ENCODE measurements at regions not wholly inside any gene's neighbourhood (a gene's known extent, or its start where the extent isn't known, plus 50 kb on each side); places are given as distances from the start of the nearest gene placed in this dataset.

GRCh38 chr1:239956263-239956662 lies 135.4 kb upstream of the FMN2 start:
- Histone ChIP-seq H3K36me3 (replicated peaks in 1 of 2) (no peaks in the 10 kb centered on the region), H3K27me3 (peaks cover 3% of the 10 kb centered on the region), H3K9me3 (replicated peaks in 1 of 3) (no peaks in the 10 kb centered on the region), H3K4me3 (no peak overlapping the region), H3K27ac (no peak overlapping the region), H3K4me1 (replicated peaks in 1 of 2) (no peaks in the 10 kb centered on the region)
- TF ChIP-seq POLR2A (IDR thresholded peaks at IDR 0.05) (no peak), CTCF (IDR thresholded peaks at IDR 0.05) (no peak)
- DNase-seq = no peak
- WGBS, 4 donors = 41 to 54% (median 47%) methylated on average over 5 to 6 of the region's 6 CpGs
- intact Hi-C loops (cut with DNase I) = no loop called here

- no peaks in the 10 kb centered on the region for H3K4me1 ChIP-seq (replicated peaks in 1 of 2)
- intact Hi-C loops (cut with DNase I) = no loop called here
- no peak for DNase-seq
- no peak overlapping the region for H3K27ac ChIP-seq
- TF ChIP-seq POLR2A (IDR thresholded peaks at IDR 0.05) = no peak
- TF ChIP-seq CTCF (IDR thresholded peaks at IDR 0.05) = no peak
- H3K36me3 ChIP-seq (replicated peaks in 1 of 2) = no peaks in the 10 kb centered on the region
- peaks cover 3% of the 10 kb centered on the region for H3K27me3 ChIP-seq
- no peak overlapping the region for H3K4me3 ChIP-seq
- H3K9me3 ChIP-seq (replicated peaks in 1 of 3) = no peaks in the 10 kb centered on the region
- 40 to 58% (median 53%) methylated on average over 4 of the region's 4 CpGs for WGBS, 4 donors
Measured at GRCh38 chr1:239958063-239958462, 133.6 kb upstream of the FMN2 start.

DNA sequence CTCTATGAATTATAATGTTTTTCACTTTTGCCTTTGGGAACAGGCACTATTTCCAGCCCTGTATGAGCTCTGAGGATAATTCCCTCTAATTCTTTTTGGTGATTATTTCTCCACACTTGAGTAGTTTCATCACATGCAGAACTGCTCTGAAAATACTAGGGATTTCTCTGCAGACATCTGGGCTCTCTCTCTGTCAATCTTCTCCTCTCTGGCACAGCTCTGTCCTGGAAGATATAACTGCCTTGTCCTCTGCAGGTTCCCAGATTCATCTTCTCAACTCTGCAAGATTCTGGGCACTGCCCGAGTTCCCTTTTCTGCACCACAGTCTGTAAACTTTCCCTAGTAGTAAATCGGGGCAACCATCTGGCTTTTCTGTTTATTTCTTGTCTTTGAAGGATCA lies 131.3 kb upstream of the FMN2 start:
- Histone ChIP-seq H3K4me3 (no peak overlapping the region), H3K9me3 (replicated peaks in 1 of 3) (no peaks in the 10 kb centered on the region), H3K36me3 (replicated peaks in 1 of 2) (no peaks in the 10 kb centered on the region), H3K4me1 (replicated peaks in 1 of 2) (no peaks in the 10 kb centered on the region), H3K27ac (no peak overlapping the region), H3K27me3 (peaks cover 1% of the 10 kb centered on the region)
- no peak for TF ChIP-seq CTCF (IDR thresholded peaks at IDR 0.05)
- TF ChIP-seq POLR2A (IDR thresholded peaks at IDR 0.05) = no peak
- intact Hi-C loops (cut with DNase I) = no loop called here
- DNase-seq = no peak
- 44 to 70% (median 53%) methylated on average over 2 of the region's 2 CpGs for WGBS, 4 donors

DNA sequence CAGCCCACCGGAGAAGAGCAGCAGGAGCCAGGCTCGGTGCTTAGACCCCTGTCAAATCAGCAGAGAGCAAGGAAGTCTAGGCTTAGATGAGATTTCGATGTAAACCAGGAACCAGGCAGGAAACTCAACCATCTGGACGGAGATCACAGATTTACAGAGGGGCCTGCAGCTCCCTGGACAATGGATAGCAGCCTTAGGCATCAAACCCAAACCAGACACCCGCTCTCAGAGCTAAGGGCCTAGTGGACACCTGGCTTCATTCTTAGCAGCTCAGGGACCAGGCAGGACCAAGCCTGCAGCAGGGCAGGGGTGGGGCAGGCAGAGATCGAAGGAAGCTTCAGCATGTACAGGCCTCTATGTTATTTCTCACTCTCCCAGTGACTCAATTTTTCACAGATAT lies 127.8 kb upstream of the FMN2 start:
- DNase-seq = no peak
- WGBS, 4 donors = 32 to 68% (median 63%) methylated on average over 3 to 6 of the region's 6 CpGs
- no peak overlapping the region for H3K4me3 ChIP-seq
- H3K27me3 ChIP-seq = no peaks in the 10 kb centered on the region
- TF ChIP-seq CTCF (IDR thresholded peaks at IDR 0.05) (no peak), POLR2A (IDR thresholded peaks at IDR 0.05) (no peak)
- intact Hi-C loops (cut with DNase I) = no loop called here
- H3K36me3 ChIP-seq (replicated peaks in 1 of 2) = no peaks in the 10 kb centered on the region
- H3K4me1 ChIP-seq (replicated peaks in 1 of 2) = no peaks in the 10 kb centered on the region
- no peaks in the 10 kb centered on the region for H3K9me3 ChIP-seq (replicated peaks in 1 of 3)
- no peak overlapping the region for H3K27ac ChIP-seq
